Fibroblast of mammary gland (primary cell): ENCODE measurements at regions not wholly inside any gene's neighbourhood (a gene's known extent, or its start where the extent isn't known, plus 50 kb on each side); places are given as distances from the start of the nearest gene placed in this dataset.

Experiments used
- DNase-seq: peaks from one replicate; pipeline ENCODE4 v3.0.0-alpha.2; 2010; ENCODE audit warnings: low read depth
- H3K4me3 ChIP-seq: 2 replicates; pipeline ENCODE4 v1.5.1; 2011; ENCODE audit warnings: low read depth, mild to moderate bottlenecking, low read length, moderate library complexity; ENCODE audit not compliant: control insufficient read depth
- TF ChIP-seq, protein P1 (sequence below): conservative IDR thresholded peaks from 2 replicates; pipeline ENCODE4 v1.5.1; 2011; ENCODE audit warnings: low read depth, low read length, inconsistent platforms; ENCODE audit not compliant: control insufficient read depth, insufficient read depth

DNA sequence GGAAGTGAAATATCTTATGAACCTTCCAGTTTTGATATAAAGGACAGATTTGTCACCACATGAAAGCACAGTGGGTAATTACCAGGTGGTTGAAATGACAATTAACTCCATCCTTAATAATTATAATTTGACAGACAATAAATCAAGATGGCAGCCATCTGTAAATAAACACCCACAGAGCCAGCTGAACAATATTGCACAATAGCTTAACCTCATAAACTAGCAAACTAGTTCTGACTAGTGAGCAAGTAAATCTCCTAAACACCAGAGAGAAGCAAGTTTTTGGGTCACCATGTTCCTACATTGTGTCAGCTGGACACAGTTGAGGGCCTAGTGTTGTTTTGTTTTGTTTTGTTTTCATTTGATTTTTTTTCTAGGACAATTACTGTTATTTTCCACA, 577.4 kb downstream of the ACTL7B start:
- H3K4me3 ChIP-seq: no peak overlapping the region
- TF ChIP-seq, protein P1, sequence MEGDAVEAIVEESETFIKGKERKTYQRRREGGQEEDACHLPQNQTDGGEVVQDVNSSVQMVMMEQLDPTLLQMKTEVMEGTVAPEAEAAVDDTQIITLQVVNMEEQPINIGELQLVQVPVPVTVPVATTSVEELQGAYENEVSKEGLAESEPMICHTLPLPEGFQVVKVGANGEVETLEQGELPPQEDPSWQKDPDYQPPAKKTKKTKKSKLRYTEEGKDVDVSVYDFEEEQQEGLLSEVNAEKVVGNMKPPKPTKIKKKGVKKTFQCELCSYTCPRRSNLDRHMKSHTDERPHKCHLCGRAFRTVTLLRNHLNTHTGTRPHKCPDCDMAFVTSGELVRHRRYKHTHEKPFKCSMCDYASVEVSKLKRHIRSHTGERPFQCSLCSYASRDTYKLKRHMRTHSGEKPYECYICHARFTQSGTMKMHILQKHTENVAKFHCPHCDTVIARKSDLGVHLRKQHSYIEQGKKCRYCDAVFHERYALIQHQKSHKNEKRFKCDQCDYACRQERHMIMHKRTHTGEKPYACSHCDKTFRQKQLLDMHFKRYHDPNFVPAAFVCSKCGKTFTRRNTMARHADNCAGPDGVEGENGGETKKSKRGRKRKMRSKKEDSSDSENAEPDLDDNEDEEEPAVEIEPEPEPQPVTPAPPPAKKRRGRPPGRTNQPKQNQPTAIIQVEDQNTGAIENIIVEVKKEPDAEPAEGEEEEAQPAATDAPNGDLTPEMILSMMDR: no peak
- DNase-seq: peak; percentile 30

DNA sequence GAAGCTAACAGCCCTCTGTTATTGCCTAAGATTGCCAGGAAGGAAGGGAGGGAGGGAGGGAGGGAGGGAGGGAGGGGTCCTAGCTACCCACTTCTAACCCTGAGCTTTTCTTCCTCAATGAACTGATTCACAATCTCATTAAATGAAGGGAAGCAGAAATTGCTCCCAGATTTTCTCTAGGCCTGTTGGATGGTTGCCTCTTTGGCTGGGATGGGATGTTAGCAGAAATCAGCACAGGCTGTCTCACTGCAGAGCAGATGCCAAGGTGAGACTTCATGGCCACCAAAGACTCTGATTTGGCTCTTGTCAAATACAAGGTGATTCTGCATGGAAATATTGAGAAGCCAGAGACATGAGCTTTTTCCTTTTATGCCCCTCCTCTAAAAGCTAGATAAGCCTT, 578.6 kb downstream of the ACTL7B start:
- TF ChIP-seq, protein P1: no peak
- H3K4me3 ChIP-seq: no peak overlapping the region
- DNase-seq: no peak

DNA sequence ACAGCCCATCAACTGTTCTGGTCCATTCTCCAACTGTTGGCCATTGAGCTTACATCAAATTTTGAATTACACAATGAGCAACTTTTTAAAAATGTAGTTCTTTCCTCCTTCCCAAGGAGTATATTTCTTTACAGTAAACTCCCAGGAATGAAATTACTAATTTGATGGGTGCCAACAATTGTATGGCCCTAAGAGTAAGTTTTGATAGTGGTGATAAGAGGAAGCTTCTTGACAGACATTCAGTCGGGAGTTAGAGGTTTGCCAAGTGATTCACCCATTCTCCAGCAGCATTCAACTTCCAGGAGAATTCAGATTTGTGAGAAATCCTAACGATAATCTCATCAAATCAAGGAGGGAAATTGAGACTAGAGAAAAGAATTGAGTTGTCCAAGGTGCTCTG, 579.9 kb downstream of the ACTL7B start:
- TF ChIP-seq, protein P1: no peak
- H3K4me3 ChIP-seq: no peak overlapping the region
- no peak for DNase-seq

DNA sequence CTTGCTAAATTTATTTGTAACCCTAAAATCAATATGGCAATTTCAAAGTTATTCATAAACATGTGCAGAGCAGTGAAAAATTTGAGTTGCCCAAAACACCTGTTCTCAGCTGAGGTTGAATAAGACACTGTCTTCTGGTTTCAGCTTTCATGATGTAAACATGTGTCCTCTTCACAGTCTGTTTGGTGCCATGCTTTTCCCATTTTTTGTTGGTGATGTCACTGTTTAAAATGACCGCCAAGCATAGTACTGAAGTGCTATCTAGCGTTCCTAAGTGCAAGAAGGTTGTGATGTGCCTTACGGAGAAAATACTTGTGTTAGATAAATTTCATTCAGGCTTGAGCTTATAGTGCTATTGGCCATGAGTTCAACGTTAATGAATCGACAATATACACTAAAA, 580.8 kb downstream of the ACTL7B start:
- DNase-seq: no peak
- H3K4me3 ChIP-seq: no peak overlapping the region
- TF ChIP-seq, protein P1: no peak

DNA sequence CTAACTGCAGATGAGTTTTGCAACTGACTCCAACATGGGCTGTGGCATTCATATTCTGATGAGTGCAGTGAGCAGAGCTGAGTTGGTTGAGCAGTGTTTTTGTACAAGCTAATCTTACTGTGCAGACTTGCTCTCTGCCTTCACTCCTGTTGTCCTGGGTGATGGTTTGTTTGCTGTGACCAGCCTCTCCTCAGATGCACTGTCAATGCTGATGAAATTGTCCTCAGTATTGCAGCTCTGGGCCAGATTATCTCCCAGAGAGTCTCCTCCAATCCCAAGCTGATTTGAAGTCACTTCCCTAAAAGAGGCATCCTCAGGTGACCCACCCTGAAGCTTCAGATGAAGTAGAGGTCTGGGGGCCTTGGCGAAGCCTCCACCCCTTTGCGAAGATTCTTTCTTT, 581.8 kb downstream of the ACTL7B start:
- no peak overlapping the region for H3K4me3 ChIP-seq
- no peak for DNase-seq
- TF ChIP-seq, protein P1: no peak

DNA sequence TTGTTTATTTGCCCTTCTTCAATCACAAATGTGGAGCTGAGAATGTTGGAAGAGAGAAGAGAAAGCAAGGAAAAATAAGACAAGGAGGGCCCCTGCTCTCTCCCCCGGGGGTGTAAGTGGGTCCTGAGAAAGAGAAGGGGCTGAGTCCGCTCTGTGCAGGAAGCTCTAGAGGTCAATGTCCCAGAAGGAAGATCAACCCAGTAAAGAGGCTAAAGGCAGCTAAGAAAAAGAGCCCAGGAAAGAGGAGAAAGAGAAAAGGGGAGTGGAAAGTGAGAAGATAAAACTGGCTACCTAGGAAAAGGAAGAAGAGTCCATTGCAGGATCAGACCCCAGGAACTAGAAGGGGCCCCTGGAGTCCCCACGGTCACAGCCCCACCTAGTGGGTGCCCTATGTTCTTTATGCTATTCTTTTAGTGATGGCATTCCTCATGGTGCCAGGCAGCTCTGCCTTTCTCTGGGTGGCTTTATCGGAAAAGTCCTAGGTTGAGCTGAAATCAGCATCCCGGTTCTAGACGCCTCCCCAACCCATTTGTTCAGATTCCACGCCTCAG, 583.4 kb downstream of the ACTL7B start:
- TF ChIP-seq, protein P1: peak; percentile 69
- peak; percentile 69 for DNase-seq
- no peak overlapping the region for H3K4me3 ChIP-seq

DNA sequence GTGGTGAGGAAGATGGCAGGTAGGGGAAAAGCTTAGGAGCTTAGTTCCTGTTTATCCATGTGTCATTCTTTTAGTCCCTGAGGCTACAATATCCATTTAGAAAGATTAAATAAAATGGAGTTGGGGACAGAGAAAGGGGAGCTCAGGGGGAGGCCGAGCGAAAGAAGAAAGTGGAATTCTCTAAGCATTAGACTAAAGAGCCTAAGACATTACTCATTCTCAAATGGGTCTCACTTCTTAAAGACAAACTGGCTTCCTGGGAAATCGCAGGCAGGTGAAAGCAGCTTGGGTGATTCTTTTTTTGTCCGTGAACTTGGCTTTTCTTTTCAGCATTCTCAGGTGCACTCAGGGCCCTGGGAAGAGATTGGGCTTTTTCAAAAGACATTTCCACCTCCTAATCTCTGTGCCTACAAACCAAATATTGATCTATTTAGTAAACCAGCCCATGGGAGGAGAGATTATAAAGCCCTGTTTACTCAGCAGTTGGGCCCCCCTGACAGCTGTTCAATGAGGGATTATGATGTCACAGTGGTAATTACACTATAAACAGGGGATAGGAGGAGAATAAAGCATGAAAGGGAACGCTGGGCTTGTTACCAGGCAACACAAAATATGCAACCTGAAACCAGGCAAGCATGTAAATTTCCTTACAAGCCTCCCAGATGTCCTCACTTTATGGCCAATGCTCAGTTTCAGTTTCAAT, 584.0 kb downstream of the ACTL7B start:
- H3K4me3 ChIP-seq: no peak overlapping the region
- TF ChIP-seq, protein P1: no peak
- DNase-seq: peak; percentile 85
